ENCODE measurements at regions not wholly inside any gene's neighbourhood (a gene's known extent, or its start where the extent isn't known, plus 50 kb on each side); places are given as distances from the start of the nearest gene placed in this dataset.
"Not testable (repeated sequence)": the region's sequence is repeated elsewhere in the genome, so short reads cannot be mapped to it uniquely, and the experiment has no call there.

DNA sequence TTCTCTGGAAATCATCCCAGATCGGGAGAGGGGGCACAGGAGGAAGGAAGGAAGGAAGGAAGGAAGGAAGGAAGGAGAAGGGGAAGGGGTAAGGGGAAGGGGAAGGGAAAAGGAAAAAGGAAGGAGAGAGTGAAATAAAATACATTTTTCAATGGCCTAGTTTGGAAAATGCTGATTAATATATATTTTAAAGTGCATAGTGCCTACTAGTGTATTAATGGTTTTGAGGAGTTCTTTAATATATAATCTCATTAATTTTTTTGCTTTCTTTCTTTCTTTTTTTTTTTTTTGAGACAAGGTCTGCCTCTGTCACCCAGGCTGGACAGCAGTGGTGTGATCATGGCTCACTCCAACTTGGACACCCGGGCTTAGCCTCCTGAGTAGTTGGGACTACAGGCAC, 107.8 kb upstream of the FOLH1 start:
- Histone ChIP-seq H3K27me3 (no peaks in the 10 kb centered on the region), H3K4me3 (no peak overlapping the region), H3K4me1 (no peaks in the 10 kb centered on the region), H3K9me3 (no peaks in the 10 kb centered on the region), H3K36me3 (no peaks in the 10 kb centered on the region), H3K27ac (no peak overlapping the region)
- DNase-seq, result no peak
- intact Hi-C loops (cut with DNase I), result no loop called here
- ATAC-seq, result no peak
- WGBS (ENCODE audit: insufficient coverage, low coverage, low lambda C conversion rate, missing lambda C conversion rate), result 63% methylated on average over 2 of the region's 2 CpGs
- TF ChIP-seq, protein P1, sequence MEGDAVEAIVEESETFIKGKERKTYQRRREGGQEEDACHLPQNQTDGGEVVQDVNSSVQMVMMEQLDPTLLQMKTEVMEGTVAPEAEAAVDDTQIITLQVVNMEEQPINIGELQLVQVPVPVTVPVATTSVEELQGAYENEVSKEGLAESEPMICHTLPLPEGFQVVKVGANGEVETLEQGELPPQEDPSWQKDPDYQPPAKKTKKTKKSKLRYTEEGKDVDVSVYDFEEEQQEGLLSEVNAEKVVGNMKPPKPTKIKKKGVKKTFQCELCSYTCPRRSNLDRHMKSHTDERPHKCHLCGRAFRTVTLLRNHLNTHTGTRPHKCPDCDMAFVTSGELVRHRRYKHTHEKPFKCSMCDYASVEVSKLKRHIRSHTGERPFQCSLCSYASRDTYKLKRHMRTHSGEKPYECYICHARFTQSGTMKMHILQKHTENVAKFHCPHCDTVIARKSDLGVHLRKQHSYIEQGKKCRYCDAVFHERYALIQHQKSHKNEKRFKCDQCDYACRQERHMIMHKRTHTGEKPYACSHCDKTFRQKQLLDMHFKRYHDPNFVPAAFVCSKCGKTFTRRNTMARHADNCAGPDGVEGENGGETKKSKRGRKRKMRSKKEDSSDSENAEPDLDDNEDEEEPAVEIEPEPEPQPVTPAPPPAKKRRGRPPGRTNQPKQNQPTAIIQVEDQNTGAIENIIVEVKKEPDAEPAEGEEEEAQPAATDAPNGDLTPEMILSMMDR (IDR thresholded peaks at IDR 0.05), result no peak
- TF ChIP-seq POLR2A (IDR thresholded peaks at IDR 0.05), result no peak

- Histone ChIP-seq H3K27ac (no peak overlapping the region), H3K27me3 (no peaks in the 10 kb centered on the region), H3K9me3 (no peaks in the 10 kb centered on the region), H3K4me1 (no peaks in the 10 kb centered on the region), H3K36me3 (no peaks in the 10 kb centered on the region), H3K4me3 (no peak overlapping the region)
- peak; percentile 36 to 75 (median 60) for ATAC-seq
- intact Hi-C loops (cut with DNase I), result no loop called here
- 100% methylated on average over 1 of the region's 1 CpG for WGBS (ENCODE audit: insufficient coverage, low coverage, low lambda C conversion rate, missing lambda C conversion rate)
- DNase-seq, result no peak
- no peak for TF ChIP-seq POLR2A (IDR thresholded peaks at IDR 0.05)
- TF ChIP-seq, protein P1 (IDR thresholded peaks at IDR 0.05), result no peak
Observed at GRCh38 chr11:49303080-49303479, 94.7 kb upstream of the FOLH1 start.

DNA sequence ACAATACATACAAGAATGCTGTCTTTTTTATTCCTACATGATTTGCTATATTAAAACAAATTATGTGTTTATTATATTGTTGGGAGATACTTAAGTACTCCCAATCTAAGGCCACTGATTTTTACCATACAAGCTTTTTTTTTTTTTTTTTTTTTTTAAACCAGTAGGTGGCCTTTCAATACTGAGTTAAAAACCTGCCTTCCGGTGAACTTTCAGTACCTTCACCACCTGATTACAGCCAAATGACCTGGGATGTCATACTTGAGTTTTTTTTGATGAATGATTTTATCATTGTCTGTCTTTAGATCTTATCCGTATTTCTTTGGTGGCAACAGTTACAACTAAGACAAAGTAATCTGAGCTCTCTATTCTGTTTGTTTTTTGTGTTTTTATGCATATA, 94.0 kb upstream of the FOLH1 start:
- no peak for DNase-seq
- Histone ChIP-seq H3K27ac (no peak overlapping the region), H3K27me3 (no peaks in the 10 kb centered on the region), H3K9me3 (no peaks in the 10 kb centered on the region), H3K36me3 (no peaks in the 10 kb centered on the region), H3K4me3 (no peak overlapping the region), H3K4me1 (no peaks in the 10 kb centered on the region)
- peak; percentile 63 to 85 (median 76) for ATAC-seq
- WGBS (ENCODE audit: insufficient coverage, low coverage, low lambda C conversion rate, missing lambda C conversion rate), result 49% methylated on average over 2 of the region's 2 CpGs
- intact Hi-C loops (cut with DNase I), result no loop called here
- TF ChIP-seq, protein P1 (IDR thresholded peaks at IDR 0.05), result peak; percentile 14 to 23 (median 20)
- TF ChIP-seq POLR2A (IDR thresholded peaks at IDR 0.05), result no peak

- DNase-seq; H3K4me1 ChIP-seq; H3K9me3 ChIP-seq; H3K36me3 ChIP-seq; ATAC-seq; H3K4me3 ChIP-seq; H3K27ac ChIP-seq; H3K27me3 ChIP-seq; intact Hi-C loops (cut with DNase I): not testable (repeated sequence)
- 80% methylated on average over 1 of the region's 1 CpG for WGBS (ENCODE audit: insufficient coverage, low coverage, low lambda C conversion rate, missing lambda C conversion rate)
Observed at GRCh38 chr11:49298017-49298416, 89.6 kb upstream of the FOLH1 start.

GRCh38 chr11:49283911-49284310, 75.5 kb upstream of the FOLH1 start:
- H3K4me3 ChIP-seq; H3K4me1 ChIP-seq; H3K36me3 ChIP-seq; H3K9me3 ChIP-seq; H3K27ac ChIP-seq; H3K27me3 ChIP-seq; ATAC-seq; intact Hi-C loops (cut with DNase I); DNase-seq: not testable (repeated sequence)
- WGBS (ENCODE audit: insufficient coverage, low coverage, low lambda C conversion rate, missing lambda C conversion rate), result 51% methylated on average over 3 of the region's 3 CpGs

- DNase-seq; intact Hi-C loops (cut with DNase I); H3K9me3 ChIP-seq; ATAC-seq; H3K27ac ChIP-seq; H3K4me3 ChIP-seq; H3K4me1 ChIP-seq; H3K36me3 ChIP-seq; H3K27me3 ChIP-seq: not testable (repeated sequence)
- WGBS (ENCODE audit: insufficient coverage, low coverage, low lambda C conversion rate, missing lambda C conversion rate), result 8% methylated on average over 1 of the region's 1 CpG
Observed at GRCh38 chr11:49283282-49283681, 74.9 kb upstream of the FOLH1 start.

DNA sequence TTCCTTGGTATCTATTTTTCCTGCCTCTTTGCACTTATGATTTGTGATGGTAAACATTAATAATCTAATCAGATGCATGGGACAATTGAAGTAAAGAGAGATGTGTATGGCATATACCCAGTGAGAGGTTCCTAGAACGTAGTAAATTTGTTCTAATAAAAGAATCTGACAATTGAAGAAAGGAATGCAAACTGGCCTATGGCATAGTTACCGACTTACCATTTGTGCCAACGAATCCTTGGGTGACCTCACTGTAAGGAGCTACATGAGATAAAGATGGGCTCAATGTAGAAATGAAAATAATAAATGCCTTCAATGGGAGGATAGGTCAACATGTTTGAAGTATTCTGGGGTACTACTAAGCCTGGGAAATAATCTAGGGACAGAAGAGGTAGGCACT, 73.7 kb upstream of the FOLH1 start:
- H3K27me3 ChIP-seq; H3K4me3 ChIP-seq; ATAC-seq; H3K4me1 ChIP-seq; H3K27ac ChIP-seq; H3K9me3 ChIP-seq; DNase-seq; intact Hi-C loops (cut with DNase I); H3K36me3 ChIP-seq: not testable (repeated sequence)
- WGBS (ENCODE audit: insufficient coverage, low coverage, low lambda C conversion rate, missing lambda C conversion rate), result 57% methylated on average over 3 of the region's 3 CpGs

- 94% methylated on average over 2 of the region's 2 CpGs for WGBS (ENCODE audit: insufficient coverage, low coverage, low lambda C conversion rate, missing lambda C conversion rate)
- H3K4me1 ChIP-seq; DNase-seq; ATAC-seq; H3K27me3 ChIP-seq; H3K36me3 ChIP-seq; H3K4me3 ChIP-seq; H3K9me3 ChIP-seq; intact Hi-C loops (cut with DNase I); H3K27ac ChIP-seq: not testable (repeated sequence)
Observed at GRCh38 chr11:49277951-49278350, 69.5 kb upstream of the FOLH1 start.

All from right lobe of liver (tissue), 6 donors.